ENCODE measurements at regions not wholly inside any gene's neighbourhood (a gene's known extent, or its start where the extent isn't known, plus 50 kb on each side); places are given as distances from the start of the nearest gene placed in this dataset.
"Not testable (repeated sequence)": the region's sequence is repeated elsewhere in the genome, so short reads cannot be mapped to it uniquely, and the experiment has no call there.

GRCh38 chr5:41995193-41995592 lies 70.1 kb downstream of the FBXO4 start:
- DNase-seq (no peak), ATAC-seq (no peak)
- H3K27ac Mint-ChIP-seq, result no peak overlapping the region
- peaks cover 11% of the 10 kb centered on the region for H3K9me3 Mint-ChIP-seq
- no peak overlapping the region for H3K4me3 Mint-ChIP-seq
- H3K36me3 Mint-ChIP-seq (ENCODE audit: low read depth), result no peaks in the 10 kb centered on the region
- H3K27me3 Mint-ChIP-seq, result peaks cover 7% of the 10 kb centered on the region
- no peaks in the 10 kb centered on the region for H3K4me1 Mint-ChIP-seq

DNA sequence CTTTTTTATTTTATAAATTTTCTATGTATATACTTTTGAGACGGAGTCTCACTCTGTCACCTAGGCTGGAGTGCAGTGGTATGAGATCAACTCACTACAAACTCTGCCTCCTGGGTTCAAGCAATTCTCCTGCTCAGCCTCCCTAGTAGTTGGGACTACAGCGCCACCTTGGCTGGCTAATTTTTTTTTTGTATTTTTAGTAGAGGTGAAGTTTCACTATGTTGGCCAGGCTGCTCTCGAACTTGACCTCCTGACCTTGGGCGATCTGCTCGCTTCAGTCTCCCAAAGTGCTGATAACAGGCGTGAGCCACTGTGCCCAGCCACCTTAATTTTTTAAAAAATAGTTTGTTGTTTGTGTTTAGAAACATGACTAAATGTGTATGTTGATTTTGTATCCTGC lies 76.6 kb downstream of the FBXO4 start:
- ATAC-seq (no peak), DNase-seq (no peak)
- Mint-ChIP-seq H3K9me3 (peaks cover 11% of the 10 kb centered on the region), H3K27me3 (peaks cover 9% of the 10 kb centered on the region), H3K4me1 (no peaks in the 10 kb centered on the region), H3K36me3 (ENCODE audit: low read depth) (no peaks in the 10 kb centered on the region), H3K4me3 (no peak overlapping the region), H3K27ac (no peak overlapping the region)

- not testable (repeated sequence) for H3K4me1 Mint-ChIP-seq; H3K27me3 Mint-ChIP-seq; H3K4me3 Mint-ChIP-seq; ATAC-seq; H3K36me3 Mint-ChIP-seq (ENCODE audit: low read depth); DNase-seq; H3K9me3 Mint-ChIP-seq; H3K27ac Mint-ChIP-seq
Observed at GRCh38 chr5:42003852-42004251, 78.8 kb downstream of the FBXO4 start.

- H3K4me3 Mint-ChIP-seq, result no peak overlapping the region
- peaks cover 7% of the 10 kb centered on the region for H3K27me3 Mint-ChIP-seq
- no peaks in the 10 kb centered on the region for H3K36me3 Mint-ChIP-seq (ENCODE audit: low read depth)
- DNase-seq (no peak), ATAC-seq (no peak)
- H3K9me3 Mint-ChIP-seq, result no peaks in the 10 kb centered on the region
- no peak overlapping the region for H3K27ac Mint-ChIP-seq
- no peaks in the 10 kb centered on the region for H3K4me1 Mint-ChIP-seq
Observed at GRCh38 chr5:42005561-42006153, 80.6 kb downstream of the FBXO4 start.

DNA sequence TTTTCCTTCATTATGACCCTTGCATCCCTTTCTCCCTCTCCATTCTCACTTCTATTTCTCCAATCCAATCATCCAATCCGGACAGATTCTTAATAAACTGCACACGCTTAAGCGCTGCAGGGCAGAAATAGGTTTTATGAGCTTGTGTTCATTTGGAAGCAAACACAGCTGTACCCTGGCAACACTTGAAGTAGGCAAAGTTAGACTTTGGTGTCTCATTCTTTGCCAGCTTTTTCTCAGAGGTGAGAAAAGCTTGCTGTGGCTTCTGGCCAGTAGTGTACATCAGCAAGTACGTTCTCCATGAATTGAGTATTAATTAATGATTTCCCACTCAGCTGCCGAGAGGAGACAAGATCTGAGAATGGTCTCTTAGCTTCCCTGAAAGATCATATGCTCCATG lies 88.5 kb downstream of the FBXO4 start:
- Mint-ChIP-seq H3K27ac (no peak overlapping the region), H3K9me3 (no peaks in the 10 kb centered on the region), H3K27me3 (peaks cover 10% of the 10 kb centered on the region), H3K4me3 (no peak overlapping the region), H3K36me3 (ENCODE audit: low read depth) (no peaks in the 10 kb centered on the region), H3K4me1 (no peaks in the 10 kb centered on the region)
- ATAC-seq (no peak), DNase-seq (no peak)

DNA sequence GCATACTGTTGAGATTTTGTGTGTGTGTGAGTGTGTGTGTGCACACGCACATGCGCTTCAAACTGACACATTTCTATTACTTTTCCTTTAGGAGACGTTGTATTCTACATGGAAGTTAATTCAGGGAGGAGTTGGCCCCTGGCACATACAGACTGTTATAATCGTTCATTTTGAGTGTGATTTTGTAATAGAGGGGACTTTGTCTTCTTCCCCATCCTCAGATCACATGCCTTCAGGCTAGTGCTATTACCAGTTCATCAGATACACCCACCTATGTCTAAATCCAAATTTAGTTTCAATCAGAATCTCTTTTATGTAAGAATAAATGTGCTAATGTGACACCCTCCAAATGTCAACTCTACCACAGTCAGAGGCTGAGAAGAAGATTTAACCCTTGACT lies 90.2 kb downstream of the FBXO4 start:
- H3K36me3 Mint-ChIP-seq (ENCODE audit: low read depth), result no peaks in the 10 kb centered on the region
- H3K27me3 Mint-ChIP-seq, result peaks cover 10% of the 10 kb centered on the region
- H3K4me1 Mint-ChIP-seq, result no peaks in the 10 kb centered on the region
- ATAC-seq, result no peak
- no peaks in the 10 kb centered on the region for H3K9me3 Mint-ChIP-seq
- no peak overlapping the region for H3K4me3 Mint-ChIP-seq
- DNase-seq, result no peak
- no peak overlapping the region for H3K27ac Mint-ChIP-seq

- DNase-seq (no peak), ATAC-seq (no peak)
- H3K27me3 Mint-ChIP-seq, result peaks cover 10% of the 10 kb centered on the region
- no peaks in the 10 kb centered on the region for H3K9me3 Mint-ChIP-seq
- no peak overlapping the region for H3K27ac Mint-ChIP-seq
- no peak overlapping the region for H3K4me3 Mint-ChIP-seq
- no peaks in the 10 kb centered on the region for H3K36me3 Mint-ChIP-seq (ENCODE audit: low read depth)
- H3K4me1 Mint-ChIP-seq, result no peaks in the 10 kb centered on the region
Observed at GRCh38 chr5:42015681-42016080, 90.6 kb downstream of the FBXO4 start.

DNA sequence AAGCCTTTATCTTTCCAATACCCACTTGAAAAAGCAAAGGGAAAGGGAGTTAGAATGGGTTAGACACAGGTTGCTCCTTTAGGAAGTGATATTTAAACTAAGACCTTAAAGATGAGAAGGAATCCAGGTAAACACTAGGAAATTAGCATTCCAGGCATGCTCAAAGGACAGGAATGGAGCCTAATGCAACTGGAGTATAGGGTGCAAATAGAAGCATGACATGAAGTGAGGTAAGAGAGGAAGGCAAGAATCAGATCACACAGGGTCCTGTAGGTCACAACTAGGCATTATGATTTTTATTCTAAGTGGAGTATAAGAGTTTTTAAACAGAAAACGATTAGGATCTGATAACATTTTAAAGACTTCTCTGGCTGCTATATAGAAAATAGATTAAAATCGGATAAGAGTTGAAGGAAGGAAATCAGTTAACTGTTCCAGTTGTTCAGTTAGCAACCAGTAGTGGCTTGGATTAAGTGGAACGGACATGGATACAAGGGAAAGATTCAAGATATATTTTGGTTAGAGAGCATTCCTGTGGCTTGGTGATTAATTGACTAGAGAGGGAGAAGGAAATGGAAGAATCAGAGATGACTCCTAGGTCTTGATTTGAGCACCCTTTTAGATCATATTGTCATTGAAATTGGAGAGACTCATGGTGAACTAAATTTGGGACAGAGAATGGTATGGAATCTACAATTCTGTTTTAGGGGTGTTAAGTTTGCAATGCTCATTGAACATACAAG lies 95.9 kb downstream of the FBXO4 start:
- Mint-ChIP-seq H3K9me3 (no peaks in the 10 kb centered on the region), H3K27me3 (no peaks in the 10 kb centered on the region), H3K36me3 (ENCODE audit: low read depth) (no peaks in the 10 kb centered on the region), H3K4me1 (no peaks in the 10 kb centered on the region), H3K4me3 (no peak overlapping the region), H3K27ac (no peak overlapping the region)
- ATAC-seq (no peak), DNase-seq (no peak)

GRCh38 chr5:42021923-42022322 lies 96.8 kb downstream of the FBXO4 start:
- DNase-seq (no peak), ATAC-seq (no peak)
- no peaks in the 10 kb centered on the region for H3K36me3 Mint-ChIP-seq (ENCODE audit: low read depth)
- peaks cover 3% of the 10 kb centered on the region for H3K27me3 Mint-ChIP-seq
- no peak overlapping the region for H3K4me3 Mint-ChIP-seq
- no peak overlapping the region for H3K27ac Mint-ChIP-seq
- no peaks in the 10 kb centered on the region for H3K4me1 Mint-ChIP-seq
- no peaks in the 10 kb centered on the region for H3K9me3 Mint-ChIP-seq

- Mint-ChIP-seq H3K27me3 (peaks cover 9% of the 10 kb centered on the region), H3K27ac (no peak overlapping the region), H3K36me3 (ENCODE audit: low read depth) (no peaks in the 10 kb centered on the region), H3K4me1 (no peaks in the 10 kb centered on the region), H3K4me3 (no peak overlapping the region), H3K9me3 (no peaks in the 10 kb centered on the region)
- DNase-seq (no peak), ATAC-seq (no peak)
Observed at GRCh38 chr5:42022383-42022972, 97.4 kb downstream of the FBXO4 start.

DNA sequence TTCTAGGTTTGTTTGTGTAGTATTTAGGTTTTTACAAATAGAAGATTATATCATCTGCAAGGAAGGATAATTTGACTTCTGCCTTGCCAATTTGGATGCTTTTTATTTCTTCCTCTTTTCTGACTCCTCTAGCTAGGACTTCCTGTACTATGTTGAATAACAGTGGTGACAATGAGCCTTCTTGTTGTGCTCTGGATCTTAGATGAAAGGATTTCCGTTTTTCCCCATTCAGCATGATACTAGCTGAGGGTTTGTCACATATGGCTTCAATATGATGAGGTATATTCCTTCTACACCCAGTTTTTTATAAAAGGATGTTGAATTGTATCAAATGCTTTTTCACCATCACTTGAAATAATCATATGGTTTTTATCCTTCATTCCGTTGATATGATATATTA lies 101.4 kb downstream of the FBXO4 start:
- Mint-ChIP-seq H3K9me3 (no peaks in the 10 kb centered on the region), H3K27me3 (peaks cover 14% of the 10 kb centered on the region), H3K36me3 (ENCODE audit: low read depth) (no peaks in the 10 kb centered on the region), H3K27ac (no peak overlapping the region), H3K4me3 (no peak overlapping the region), H3K4me1 (no peaks in the 10 kb centered on the region)
- ATAC-seq (no peak), DNase-seq (no peak)

DNA sequence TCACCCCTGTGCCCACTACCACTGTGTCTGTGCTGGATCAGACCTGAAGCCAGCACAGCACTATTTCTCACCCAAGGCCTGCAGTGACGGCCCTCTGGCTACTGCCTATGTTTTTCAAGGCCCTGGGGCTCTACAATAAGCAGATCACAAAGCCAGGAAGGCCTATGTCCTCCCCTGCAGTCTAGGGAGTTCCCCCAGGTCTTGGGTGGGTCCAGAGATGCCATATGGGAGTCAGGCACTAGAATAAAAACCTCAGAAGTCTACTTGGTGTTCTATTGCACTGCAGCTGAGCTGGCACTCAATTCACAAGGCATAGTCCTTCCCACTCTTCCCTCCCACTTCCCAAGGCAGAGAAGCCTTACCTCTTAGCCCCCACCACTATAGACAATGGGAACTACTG lies 107.1 kb downstream of the FBXO4 start:
- no peak overlapping the region for H3K4me3 Mint-ChIP-seq
- H3K4me1 Mint-ChIP-seq, result no peaks in the 10 kb centered on the region
- no peaks in the 10 kb centered on the region for H3K9me3 Mint-ChIP-seq
- peaks cover 10% of the 10 kb centered on the region for H3K27me3 Mint-ChIP-seq
- H3K36me3 Mint-ChIP-seq (ENCODE audit: low read depth), result no peaks in the 10 kb centered on the region
- DNase-seq (no peak), ATAC-seq (no peak)
- no peak overlapping the region for H3K27ac Mint-ChIP-seq

- Mint-ChIP-seq H3K4me1 (no peaks in the 10 kb centered on the region), H3K27ac (no peak overlapping the region), H3K9me3 (no peaks in the 10 kb centered on the region), H3K27me3 (peaks cover 11% of the 10 kb centered on the region), H3K4me3 (no peak overlapping the region), H3K36me3 (ENCODE audit: low read depth) (no peaks in the 10 kb centered on the region)
- DNase-seq (no peak), ATAC-seq (no peak)
Observed at GRCh38 chr5:42035526-42035925, 110.4 kb downstream of the FBXO4 start.

DNA sequence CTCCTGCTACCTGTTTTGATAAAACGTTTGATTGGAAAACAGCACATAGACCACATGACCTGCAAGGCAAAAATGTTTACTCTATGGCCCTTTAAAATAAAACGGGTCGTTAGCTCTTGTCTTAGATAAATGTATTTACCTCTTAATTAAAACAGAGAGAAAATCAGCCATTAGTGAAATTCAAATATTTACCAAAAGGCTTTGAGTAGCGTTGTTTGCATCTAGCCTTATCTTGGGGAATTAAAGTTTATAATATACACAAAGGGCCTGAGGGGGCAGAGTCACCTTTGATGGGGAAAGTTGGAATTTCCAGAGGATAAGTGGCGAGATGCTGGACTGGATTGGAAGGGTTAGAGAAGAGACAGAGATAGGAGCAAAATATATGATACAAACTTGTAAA lies 111.3 kb downstream of the FBXO4 start:
- Mint-ChIP-seq H3K36me3 (ENCODE audit: low read depth) (no peaks in the 10 kb centered on the region), H3K4me3 (no peak overlapping the region), H3K27me3 (peaks cover 15% of the 10 kb centered on the region)

DNA sequence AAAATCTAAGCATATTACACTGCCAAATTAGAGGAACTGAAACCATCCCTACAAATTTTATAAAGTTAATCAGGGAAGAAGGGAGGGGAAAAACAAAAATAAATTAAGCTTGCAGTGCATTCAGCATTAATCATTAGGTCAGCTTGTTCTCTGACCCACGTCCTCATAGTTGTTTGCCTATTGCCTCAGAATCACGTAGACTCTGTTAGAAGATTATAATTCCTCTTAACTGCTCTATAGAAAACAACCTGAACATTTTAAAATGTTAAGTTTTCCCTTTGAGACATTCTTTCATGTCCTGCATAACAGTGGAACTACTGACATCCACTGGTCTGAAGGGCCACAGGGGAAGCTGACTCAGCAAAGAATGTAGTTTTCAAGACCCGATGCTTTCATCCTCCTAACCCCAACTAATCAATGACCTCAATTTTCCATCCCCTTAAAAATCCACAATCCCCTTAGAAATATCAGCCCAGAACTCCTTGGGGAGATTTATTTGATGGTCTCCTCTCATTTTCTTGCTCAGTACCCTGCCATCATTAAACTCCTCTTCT lies 112.4 kb downstream of the FBXO4 start:
- Mint-ChIP-seq H3K9me3 (no peaks in the 10 kb centered on the region), H3K36me3 (ENCODE audit: low read depth) (no peaks in the 10 kb centered on the region), H3K4me1 (no peaks in the 10 kb centered on the region), H3K27ac (no peak overlapping the region), H3K4me3 (no peak overlapping the region), H3K27me3 (peaks cover 15% of the 10 kb centered on the region)
- DNase-seq, result no peak
- ATAC-seq, result no peak

More for the DNA sequence above, 111.3 kb downstream of the FBXO4 start:
- Mint-ChIP-seq H3K27ac (no peak overlapping the region), H3K9me3 (no peaks in the 10 kb centered on the region), H3K4me1 (no peaks in the 10 kb centered on the region)
- ATAC-seq (no peak), DNase-seq (no peak)
